ENCODE measurements at regions not wholly inside any gene's neighbourhood (a gene's known extent, or its start where the extent isn't known, plus 50 kb on each side); places are given as distances from the start of the nearest gene placed in this dataset.

DNA sequence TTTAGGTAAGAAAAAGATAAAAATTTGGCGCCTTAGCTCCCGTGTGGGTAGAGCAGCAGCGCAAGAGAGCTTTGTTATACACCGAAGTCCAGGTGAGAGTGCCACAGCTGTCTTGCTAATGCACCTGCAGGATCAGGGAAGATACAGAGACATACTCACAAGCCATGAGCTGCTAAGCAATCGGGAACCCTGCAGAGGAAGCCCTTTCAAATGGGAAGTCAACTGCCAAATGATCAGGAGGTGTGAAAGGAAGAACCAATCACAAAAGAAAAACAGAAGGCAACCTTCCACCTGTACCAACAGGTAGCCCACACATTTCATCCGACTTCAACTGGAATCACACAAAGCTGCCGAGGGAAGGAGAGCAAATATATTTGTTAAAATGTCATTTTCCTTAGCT lies 610.5 kb upstream of the PFKP start:
- peaks cover 0 to 18% (median 7%) of the 10 kb centered on the region in 8 donors for H3K9me3 ChIP-seq
- H3K27ac ChIP-seq: no peak overlapping the region
- no peak for DNase-seq
- H3K27me3 ChIP-seq (replicated peaks in 1 of 7): no peaks in the 10 kb centered on the region
- no peak overlapping the region for H3K4me3 ChIP-seq
- intact Hi-C loops (cut with DNase I; ENCODE audit: low total_unique reads): no loop called here
- H3K36me3 ChIP-seq: no peaks in the 10 kb centered on the region
- TF ChIP-seq POLR2AphosphoS5 (IDR thresholded peaks at IDR 0.05): no peak
- TF ChIP-seq, protein P1, sequence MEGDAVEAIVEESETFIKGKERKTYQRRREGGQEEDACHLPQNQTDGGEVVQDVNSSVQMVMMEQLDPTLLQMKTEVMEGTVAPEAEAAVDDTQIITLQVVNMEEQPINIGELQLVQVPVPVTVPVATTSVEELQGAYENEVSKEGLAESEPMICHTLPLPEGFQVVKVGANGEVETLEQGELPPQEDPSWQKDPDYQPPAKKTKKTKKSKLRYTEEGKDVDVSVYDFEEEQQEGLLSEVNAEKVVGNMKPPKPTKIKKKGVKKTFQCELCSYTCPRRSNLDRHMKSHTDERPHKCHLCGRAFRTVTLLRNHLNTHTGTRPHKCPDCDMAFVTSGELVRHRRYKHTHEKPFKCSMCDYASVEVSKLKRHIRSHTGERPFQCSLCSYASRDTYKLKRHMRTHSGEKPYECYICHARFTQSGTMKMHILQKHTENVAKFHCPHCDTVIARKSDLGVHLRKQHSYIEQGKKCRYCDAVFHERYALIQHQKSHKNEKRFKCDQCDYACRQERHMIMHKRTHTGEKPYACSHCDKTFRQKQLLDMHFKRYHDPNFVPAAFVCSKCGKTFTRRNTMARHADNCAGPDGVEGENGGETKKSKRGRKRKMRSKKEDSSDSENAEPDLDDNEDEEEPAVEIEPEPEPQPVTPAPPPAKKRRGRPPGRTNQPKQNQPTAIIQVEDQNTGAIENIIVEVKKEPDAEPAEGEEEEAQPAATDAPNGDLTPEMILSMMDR (IDR thresholded peaks at IDR 0.05 in 8 of 11, conservative IDR thresholded peaks at IDR 0.05 in 3 of 11): no peak
- TF ChIP-seq POLR2A (IDR thresholded peaks at IDR 0.05): no peak
- WGBS, 5 donors: 69 to 72% (median 69%) methylated on average over 7 of the region's 7 CpGs
- no peaks in the 10 kb centered on the region for H3K4me1 ChIP-seq

DNA sequence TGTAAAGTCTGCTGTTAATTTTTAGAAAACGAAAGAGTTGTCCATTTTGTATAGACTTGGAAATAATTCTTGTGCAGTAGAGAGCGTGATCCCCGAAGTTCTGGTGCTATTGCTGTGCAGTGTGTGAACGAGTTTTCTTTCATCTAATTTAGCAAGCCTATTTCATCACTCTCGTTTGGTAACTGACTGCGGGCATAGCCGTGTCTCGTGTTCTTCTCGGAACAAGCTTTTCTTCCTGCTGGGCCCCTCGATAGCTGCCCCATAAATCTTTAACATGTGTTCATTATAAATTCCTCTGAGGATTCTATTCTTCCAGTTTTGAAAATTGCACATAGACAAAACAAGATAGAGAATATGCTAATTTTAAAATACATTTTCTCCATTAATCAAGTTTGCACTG lies 622.0 kb upstream of the PFKP start:
- no peak overlapping the region for H3K27ac ChIP-seq
- no peaks in the 10 kb centered on the region for H3K4me1 ChIP-seq
- no peaks in the 10 kb centered on the region for H3K27me3 ChIP-seq (replicated peaks in 1 of 7)
- peaks cover 0 to 18% (median 6%) of the 10 kb centered on the region in 8 donors for H3K9me3 ChIP-seq
- no peak overlapping the region for H3K4me3 ChIP-seq
- TF ChIP-seq POLR2A (IDR thresholded peaks at IDR 0.05) (no peak), POLR2AphosphoS5 (IDR thresholded peaks at IDR 0.05) (no peak)
- TF ChIP-seq, protein P1 (IDR thresholded peaks at IDR 0.05 in 8 of 11, conservative IDR thresholded peaks at IDR 0.05 in 3 of 11): no peak
- no peak for DNase-seq
- WGBS, 5 donors: 82 to 91% (median 84%) methylated on average over 10 of the region's 10 CpGs
- intact Hi-C loops (cut with DNase I; ENCODE audit: low total_unique reads): no loop called here
- H3K36me3 ChIP-seq: no peaks in the 10 kb centered on the region

DNA sequence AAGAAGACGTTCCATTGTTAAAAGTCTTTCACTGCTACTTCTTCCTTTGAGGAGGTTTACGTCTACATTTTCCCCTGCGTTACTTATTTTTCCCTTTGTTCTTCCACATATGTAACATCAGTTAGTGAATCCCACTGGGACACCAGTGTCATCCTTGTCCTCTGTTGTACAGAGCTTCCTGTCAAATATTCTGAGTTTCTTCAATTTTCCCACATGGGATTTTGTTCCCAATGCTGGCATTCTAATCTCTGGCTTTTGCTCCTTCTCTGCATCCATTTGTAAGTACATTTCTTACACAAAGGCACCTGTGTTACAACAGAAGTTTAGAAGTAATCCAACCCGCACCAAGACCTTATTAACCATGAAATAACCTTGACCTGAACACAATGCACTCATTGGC lies 627.4 kb upstream of the PFKP start:
- intact Hi-C loops (cut with DNase I; ENCODE audit: low total_unique reads): no loop called here
- 58 to 83% (median 75%) methylated on average over 4 of the region's 4 CpGs for WGBS, 5 donors
- no peaks in the 10 kb centered on the region for H3K36me3 ChIP-seq
- DNase-seq: no peak
- H3K27me3 ChIP-seq (replicated peaks in 1 of 7): no peaks in the 10 kb centered on the region
- H3K9me3 ChIP-seq: peaks cover 0 to 2% (median 0%) of the 10 kb centered on the region in 8 donors
- no peak overlapping the region for H3K4me3 ChIP-seq
- no peak overlapping the region for H3K27ac ChIP-seq
- H3K4me1 ChIP-seq: no peaks in the 10 kb centered on the region
- TF ChIP-seq, protein P1 (IDR thresholded peaks at IDR 0.05 in 8 of 11, conservative IDR thresholded peaks at IDR 0.05 in 3 of 11): no peak
- TF ChIP-seq POLR2AphosphoS5 (IDR thresholded peaks at IDR 0.05): no peak
- TF ChIP-seq POLR2A (IDR thresholded peaks at IDR 0.05): no peak

DNA sequence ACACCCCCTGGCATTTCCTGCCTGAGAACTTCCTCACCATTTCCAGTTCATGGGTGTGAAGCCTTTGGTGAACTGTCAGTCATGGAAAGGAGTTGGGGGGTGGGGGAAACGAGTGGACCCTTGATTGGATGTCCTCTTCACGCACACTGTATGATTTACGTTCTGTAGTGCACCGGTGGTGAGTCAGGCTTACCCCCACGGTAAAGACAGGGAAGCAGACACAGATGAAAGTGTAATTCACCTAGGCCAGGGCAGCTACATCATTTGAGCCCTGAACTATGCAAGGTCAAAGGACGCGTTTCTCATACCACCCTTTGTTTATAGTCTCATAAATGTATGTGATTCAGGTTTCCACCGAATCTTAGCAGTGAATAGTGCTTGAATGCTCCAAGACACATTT lies 628.3 kb upstream of the PFKP start:
- H3K9me3 ChIP-seq: peaks cover 0 to 5% (median 0%) of the 10 kb centered on the region in 8 donors

More for the DNA sequence above, 628.3 kb upstream of the PFKP start:
- DNase-seq: no peak
- H3K27me3 ChIP-seq (replicated peaks in 1 of 7): no peaks in the 10 kb centered on the region
- no peaks in the 10 kb centered on the region for H3K36me3 ChIP-seq
- no peaks in the 10 kb centered on the region for H3K4me1 ChIP-seq
- intact Hi-C loops (cut with DNase I; ENCODE audit: low total_unique reads): no loop called here
- TF ChIP-seq POLR2A (IDR thresholded peaks at IDR 0.05): no peak
- TF ChIP-seq, protein P1 (IDR thresholded peaks at IDR 0.05 in 8 of 11, conservative IDR thresholded peaks at IDR 0.05 in 3 of 11): no peak
- TF ChIP-seq POLR2AphosphoS5 (IDR thresholded peaks at IDR 0.05): no peak
- no peak overlapping the region for H3K4me3 ChIP-seq
- no peak overlapping the region for H3K27ac ChIP-seq
- 60 to 69% (median 65%) methylated on average over 8 of the region's 8 CpGs for WGBS, 5 donors

Measured in spleen (tissue), 11 donors.